HG03025 (cell line): ENCODE measurements at regions not wholly inside any gene's neighbourhood (a gene's known extent, or its start where the extent isn't known, plus 50 kb on each side); places are given as distances from the start of the nearest gene placed in this dataset.
"Not testable (repeated sequence)": the region's sequence is repeated elsewhere in the genome, so short reads cannot be mapped to it uniquely, and the experiment has no call there.

ENCODE experiments used
- ATAC-seq: cut with Tn5 transposase; IDR thresholded peaks from one replicate; pipeline ENCODE4 v1.9.1; 2021; ENCODE audit warnings: mild to moderate bottlenecking, moderate library complexity; ENCODE audit not compliant: unreplicated experiment, low FRiP score

DNA sequence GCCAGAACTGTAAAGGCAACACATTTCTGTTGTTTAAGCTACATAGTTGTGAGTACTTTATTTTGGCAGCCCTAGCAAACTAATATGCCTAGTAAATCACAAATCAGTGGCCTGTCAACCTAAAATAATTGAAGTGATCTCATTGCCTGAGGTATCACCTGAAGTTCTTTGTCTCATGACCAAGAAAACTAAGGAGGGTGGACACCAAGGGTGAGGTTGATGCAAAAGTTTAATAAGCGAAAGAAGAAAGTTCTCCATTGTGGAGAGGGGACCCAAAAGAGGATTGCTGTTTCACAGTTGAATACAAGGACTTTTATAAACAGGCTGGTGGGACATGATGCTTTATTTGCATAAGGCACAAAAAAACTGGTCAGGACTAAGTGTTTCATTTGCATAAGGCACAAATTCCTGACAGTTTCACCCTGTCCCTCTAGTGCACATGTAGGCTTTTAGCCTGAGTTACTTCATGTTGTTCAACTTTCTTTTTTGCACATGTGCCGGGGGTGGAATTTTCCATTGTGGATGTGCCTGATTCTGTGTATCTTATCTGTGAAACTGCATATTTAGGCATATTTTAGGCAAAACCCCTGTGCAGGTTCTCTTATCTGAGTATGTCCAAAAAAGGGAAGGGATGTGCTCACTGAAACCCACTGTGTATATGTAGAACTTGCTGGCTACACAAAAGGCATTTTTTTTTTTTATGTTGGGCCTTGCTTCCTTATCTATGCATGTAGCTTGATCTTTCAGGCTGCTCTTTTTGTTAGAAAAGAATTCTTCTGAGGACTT lies 108.6 kb upstream of the RAI14 start:
- ATAC-seq, result no peak

DNA sequence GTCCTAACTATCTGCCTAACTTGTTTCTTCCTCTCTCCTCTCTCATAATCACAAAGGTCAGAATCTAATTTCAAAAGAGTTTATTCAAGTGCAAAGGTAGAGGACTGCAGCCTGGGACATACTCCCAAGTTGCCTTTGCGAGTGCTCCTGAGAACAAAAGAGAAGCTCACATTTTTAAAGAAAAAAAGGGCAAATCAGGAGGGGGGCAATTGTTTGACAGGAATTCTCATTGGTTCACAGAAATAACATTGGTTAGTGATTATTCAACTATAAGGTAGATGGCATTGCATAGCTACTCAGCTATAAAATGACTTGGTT lies 108.1 kb upstream of the RAI14 start:
- no peak for ATAC-seq

DNA sequence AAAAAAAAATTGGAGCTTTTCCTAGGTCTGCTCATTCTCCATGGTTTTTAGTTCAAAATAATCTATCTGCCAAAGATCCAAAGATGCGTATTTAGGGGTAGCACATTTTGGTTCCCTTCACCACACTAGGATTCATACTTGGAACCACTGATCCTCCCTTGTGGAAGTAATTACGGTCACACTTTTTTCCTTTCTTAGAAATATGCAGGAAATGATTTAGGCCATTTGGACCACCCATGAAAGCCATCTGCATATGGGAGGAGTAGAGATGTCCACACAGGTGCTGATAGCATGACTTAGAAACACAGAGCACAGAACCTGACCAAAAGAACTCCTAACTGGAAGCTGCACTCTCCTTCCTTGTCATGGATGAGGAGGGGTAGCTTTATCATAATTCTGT lies 105.9 kb upstream of the RAI14 start:
- ATAC-seq, result no peak

DNA sequence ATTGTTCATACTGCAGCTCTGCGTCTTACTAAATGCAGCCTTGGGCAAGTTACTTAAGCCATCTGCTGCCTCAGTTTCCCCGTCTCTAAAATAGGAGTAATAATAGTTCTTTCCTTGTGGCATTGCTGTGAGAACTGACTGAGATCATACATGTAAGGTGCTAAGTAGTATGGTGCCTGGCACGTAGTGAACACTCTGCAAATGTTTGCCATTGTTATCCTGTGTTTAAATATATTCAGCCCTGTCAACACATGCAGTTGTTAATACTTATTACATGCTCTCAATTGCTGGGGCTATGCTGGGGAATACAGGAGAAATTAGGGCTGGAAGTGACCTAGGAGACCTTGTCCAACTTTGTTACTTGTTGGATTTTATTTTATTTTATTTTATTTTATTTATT lies 105.2 kb upstream of the RAI14 start:
- no peak for ATAC-seq

- ATAC-seq, result no peak
Observed at GRCh38 chr5:34551911-34552433, 104.2 kb upstream of the RAI14 start.

- no peak for ATAC-seq
Observed at GRCh38 chr5:34552686-34553085, 103.4 kb upstream of the RAI14 start.

DNA sequence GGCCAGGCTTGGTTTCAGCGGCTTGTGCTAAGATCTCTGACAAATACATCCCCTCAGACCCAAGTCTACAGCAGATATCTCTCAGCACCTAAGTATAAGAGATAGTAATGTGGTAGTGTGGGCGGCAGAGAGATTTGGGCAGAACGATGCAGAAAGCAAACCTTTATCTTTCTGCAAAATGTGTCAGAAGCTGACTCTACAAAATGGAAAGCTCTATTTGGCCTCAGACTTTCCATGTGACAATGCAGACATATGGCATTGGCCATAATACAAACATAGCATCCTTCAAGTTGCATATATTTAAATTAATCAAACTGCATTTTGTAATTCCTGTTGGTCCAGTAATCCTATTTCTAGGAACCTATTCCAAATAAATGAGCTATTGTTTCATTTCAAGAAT lies 102.5 kb upstream of the RAI14 start:
- ATAC-seq, result no peak

GRCh38 chr5:34554641-34555040 lies 101.5 kb upstream of the RAI14 start:
- no peak for ATAC-seq

DNA sequence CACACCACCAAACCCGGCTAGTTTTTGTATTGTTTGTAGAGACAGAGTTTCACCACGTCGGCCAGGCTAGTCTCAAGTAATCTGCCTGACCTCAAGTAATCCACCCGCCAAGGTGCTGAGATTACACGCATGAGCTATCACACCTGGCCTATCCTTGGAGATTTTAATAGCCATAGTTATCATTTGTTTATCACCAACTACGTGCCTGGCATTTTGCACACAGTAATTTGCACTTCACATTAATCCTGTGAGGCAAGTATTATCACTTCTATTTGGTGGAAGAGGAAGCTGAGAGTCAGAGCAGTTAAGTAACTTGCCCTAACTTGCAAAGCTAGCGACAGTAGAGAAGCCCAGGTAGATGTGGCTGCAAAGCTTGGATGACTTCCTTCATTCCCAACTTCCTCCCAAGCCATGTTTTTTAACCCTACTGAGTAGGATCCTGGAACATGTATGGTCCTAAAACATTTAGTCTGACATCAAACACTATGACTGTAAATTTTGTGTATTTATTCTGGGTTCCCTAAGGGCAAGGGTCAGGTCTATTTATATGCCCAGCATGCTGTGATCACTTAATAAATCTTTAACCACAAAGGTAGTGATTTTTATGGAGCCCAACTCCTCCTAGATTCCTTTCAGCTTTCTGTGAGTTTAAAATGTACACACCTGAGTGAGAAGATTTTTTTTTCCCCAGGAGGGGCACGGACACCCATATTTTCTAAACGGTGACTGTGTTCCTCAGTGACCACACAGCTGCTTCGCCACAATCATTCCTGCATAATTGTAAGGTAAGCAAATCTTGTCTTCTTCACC lies 100.2 kb upstream of the RAI14 start:
- no peak for ATAC-seq

DNA sequence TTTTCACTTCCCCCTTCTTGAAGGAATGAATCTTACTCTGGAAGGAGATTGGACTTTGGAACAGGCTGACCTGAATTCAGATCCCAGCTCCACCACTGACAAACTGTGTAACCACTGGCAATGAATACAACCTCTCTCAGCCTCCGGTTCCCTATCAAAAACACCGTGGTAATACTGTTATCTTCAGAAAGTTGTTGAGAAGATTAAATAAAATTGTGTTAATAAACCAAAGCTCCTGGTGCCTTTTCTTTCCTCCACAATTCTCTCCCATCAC lies 99.7 kb upstream of the RAI14 start:
- no peak for ATAC-seq

DNA sequence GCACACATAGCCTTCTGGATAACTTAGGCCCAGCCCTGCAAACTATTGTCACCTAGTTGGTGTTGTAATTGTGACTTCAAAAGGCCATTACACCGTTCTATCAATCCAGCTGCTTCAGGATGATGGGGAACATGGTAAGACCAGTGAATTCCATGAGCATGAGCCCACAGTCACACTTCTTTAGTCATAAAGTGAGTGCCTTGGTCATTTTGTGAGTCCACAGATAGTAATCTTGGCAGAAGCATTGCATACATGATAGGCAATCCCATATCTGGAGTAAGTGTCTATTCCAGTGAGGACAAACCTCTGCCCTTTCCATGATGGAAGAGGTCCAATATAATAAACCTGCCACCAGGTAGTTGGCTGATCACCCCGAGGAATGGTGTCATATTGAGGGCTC lies 94.5 kb upstream of the RAI14 start:
- ATAC-seq, result not testable (repeated sequence)

GRCh38 chr5:34562791-34563190 lies 93.3 kb upstream of the RAI14 start:
- ATAC-seq, result no peak

GRCh38 chr5:34563269-34563668 lies 92.9 kb upstream of the RAI14 start:
- ATAC-seq, result no peak

DNA sequence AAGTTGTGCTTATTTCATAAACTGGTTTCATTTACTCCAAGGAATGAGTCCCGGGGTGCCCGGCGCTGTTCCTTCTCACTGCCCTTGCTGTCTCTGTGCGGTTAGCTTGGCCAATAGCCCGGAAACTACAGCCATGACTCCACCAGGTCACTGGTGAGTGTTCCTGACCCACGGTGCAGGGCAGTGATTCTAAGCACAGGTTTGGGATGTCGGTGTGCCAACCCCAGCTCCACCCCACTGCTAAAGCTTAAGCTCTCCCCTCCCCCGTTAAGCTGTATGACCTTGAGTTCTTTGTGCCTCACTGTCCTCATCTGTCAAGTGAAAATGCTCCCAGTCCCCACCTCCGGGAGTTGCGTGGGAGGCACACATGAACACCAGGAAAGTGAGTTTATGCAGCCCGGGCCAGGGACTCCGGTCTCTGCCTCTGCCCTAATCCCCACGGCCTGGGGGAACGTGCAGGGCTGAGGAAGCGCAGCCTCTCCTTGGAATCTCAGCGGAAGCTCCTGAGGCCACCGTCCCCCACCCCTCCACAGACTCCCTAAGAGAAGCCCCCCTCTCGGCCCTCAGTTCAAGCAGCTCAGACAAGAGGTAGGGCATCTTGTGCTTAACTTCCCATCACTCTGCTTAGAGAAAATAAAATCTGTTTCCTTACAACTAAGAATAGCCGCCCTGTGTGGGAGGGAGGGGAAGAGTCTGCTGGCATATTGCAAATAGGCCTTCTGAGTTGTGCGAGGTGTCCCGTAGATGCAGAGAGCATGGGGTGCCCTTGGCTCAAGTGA lies 92.0 kb upstream of the RAI14 start:
- no peak for ATAC-seq

GRCh38 chr5:34564710-34565235 lies 91.4 kb upstream of the RAI14 start:
- no peak for ATAC-seq

DNA sequence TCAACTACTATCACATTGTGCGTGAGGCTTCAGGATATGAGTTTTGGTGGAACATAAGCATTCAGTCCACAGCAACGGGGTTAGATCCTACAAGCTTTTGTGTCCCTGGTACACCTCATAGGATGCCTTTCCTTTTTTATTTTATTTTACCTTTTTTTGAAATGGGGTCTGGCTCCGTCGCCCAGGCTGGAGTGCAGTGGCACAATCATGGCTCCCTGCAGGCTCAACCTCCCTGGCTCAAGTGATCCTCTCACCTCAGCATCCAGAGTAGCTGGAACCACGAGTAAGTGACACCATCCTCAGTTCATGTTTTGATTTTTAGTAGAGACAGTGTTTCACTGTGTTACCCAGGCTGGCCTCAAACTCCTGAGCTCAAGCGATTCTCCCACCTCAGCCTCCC lies 86.0 kb upstream of the RAI14 start:
- ATAC-seq, result no peak

GRCh38 chr5:34570721-34571676 lies 85.1 kb upstream of the RAI14 start:
- ATAC-seq, result no peak

DNA sequence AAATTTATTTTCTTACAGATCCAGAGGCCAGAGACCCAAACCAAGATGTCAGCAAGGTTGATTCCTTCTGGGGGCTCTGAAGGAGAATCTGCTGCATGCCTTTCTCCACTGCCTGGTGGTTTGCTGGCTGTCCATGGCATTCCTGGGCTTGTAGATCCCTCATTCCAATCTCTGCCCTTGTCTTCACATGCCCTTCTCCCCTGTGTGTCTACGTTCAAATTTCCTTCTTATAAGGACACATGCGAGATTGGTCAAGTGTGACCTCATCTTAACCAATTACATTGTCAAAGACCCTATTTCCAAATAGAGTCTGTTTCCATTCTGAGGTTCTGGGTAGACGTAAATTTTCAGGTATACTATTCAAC lies 84.5 kb upstream of the RAI14 start:
- ATAC-seq, result no peak

GRCh38 chr5:34574936-34575467 lies 81.1 kb upstream of the RAI14 start:
- no peak for ATAC-seq
